AG04449 (cell line): ENCODE measurements at regions not wholly inside any gene's neighbourhood (a gene's known extent, or its start where the extent isn't known, plus 50 kb on each side); places are given as distances from the start of the nearest gene placed in this dataset.

Experiments
- CTCF ChIA-PET: fragments of 350-600 bp; formaldehyde crosslinking; extraction: SDS; loops from one replicate; lab custom pipeline; 2021; ENCODE audit warnings: antibody characterized with exemption; lab: Yijun Ruan, JAX
- POLR2A ChIA-PET: fragments of 400-600, 350-600 bp; formaldehyde crosslinking; extraction: SDS; loops from one replicate; lab custom pipeline; 2020; ENCODE audit warnings: antibody characterized with exemption, inconsistent platforms; lab: Yijun Ruan, JAX
- DNase-seq: peaks from one replicate; pipeline ENCODE4 v3.0.0-alpha.2; 2010; ENCODE audit warnings: low read depth, low spot score
- H3K4me3 ChIP-seq: 2 replicates; pipeline ENCODE4 v1.5.1; 2011; ENCODE audit warnings: low read depth, mild to moderate bottlenecking, control low read depth, low read length
- CTCF ChIP-seq: IDR thresholded peaks from one replicate; pipeline ENCODE4 v1.5.1; 2011; ENCODE audit warnings: mild to moderate bottlenecking, moderate library complexity, low read length, control low read depth, inconsistent platforms; ENCODE audit not compliant: insufficient read depth; ENCODE audit errors: missing control alignments

GRCh38 chr2:220491670-220492069, 864.2 kb downstream of the SLC4A3 start:
- TF ChIP-seq CTCF: no peak
- H3K4me3 ChIP-seq: no peak overlapping the region
- ChIA-PET POLR2A (no interaction called here), CTCF (no interaction called here)
- DNase-seq: no peak

- ChIA-PET CTCF (interaction anchor here (1.3 kb wide), 1 partner anchor 23 kb away, joined by 3 read pairs; no protein-coding TSS in a partner anchor), POLR2A (no interaction called here)
- TF ChIP-seq CTCF: no peak
- H3K4me3 ChIP-seq: no peak overlapping the region
- DNase-seq: no peak
Measured at GRCh38 chr2:220493871-220494525, 866.6 kb downstream of the SLC4A3 start.

- no peak for TF ChIP-seq CTCF
- H3K4me3 ChIP-seq: no peak overlapping the region
- ChIA-PET CTCF (interaction anchor here (1.3 kb wide), 1 partner anchor 8 kb away, joined by 3 read pairs; no protein-coding TSS in a partner anchor), POLR2A (no interaction called here)
- no peak for DNase-seq
Measured at GRCh38 chr2:220496513-220496912, 869.1 kb downstream of the SLC4A3 start.

- CTCF ChIA-PET: interaction anchor here (1.2 to 1.5 kb wide), 3 partner anchors 9 to 203 kb away, joined by 3 read pairs; no protein-coding TSS in a partner anchor
- TF ChIP-seq CTCF: no peak
- POLR2A ChIA-PET: interaction anchor here (1.1 kb wide), 1 partner anchor 10 kb away, joined by 3 read pairs; no protein-coding TSS in a partner anchor
Measured at GRCh38 chr2:220499225-220499624, 871.8 kb downstream of the SLC4A3 start.

GRCh38 chr2:220502539-220502938, 875.1 kb downstream of the SLC4A3 start:
- ChIA-PET CTCF (no interaction called here), POLR2A (no interaction called here)
- no peak overlapping the region for H3K4me3 ChIP-seq
- TF ChIP-seq CTCF: no peak
- DNase-seq: no peak

More at GRCh38 chr2:220499225-220499624, 871.8 kb downstream of the SLC4A3 start:
- no peak overlapping the region for H3K4me3 ChIP-seq
- no peak for DNase-seq

- no peak overlapping the region for H3K4me3 ChIP-seq
- ChIA-PET CTCF (no interaction called here), POLR2A (no interaction called here)
- no peak for DNase-seq
- TF ChIP-seq CTCF: no peak
Measured at GRCh38 chr2:220503431-220503830, 876.0 kb downstream of the SLC4A3 start.
